PC-9 (cell line): ENCODE measurements at regions not wholly inside any gene's neighbourhood (a gene's known extent, or its start where the extent isn't known, plus 50 kb on each side); places are given as distances from the start of the nearest gene placed in this dataset.

Experiments
- BruUV-seq: library from RNA; stranded (reverse); fragments of 400-500 nt; replicated peaks from 2 replicates; lab custom pipeline; 2021; lab: Mats Ljungman, UMichigan
- CTCF ChIA-PET: fragments of 300-600 bp; sonication (Branson Sonifier 250); formaldehyde crosslinking; loops from one replicate; lab custom pipeline; 2022; ENCODE audit warnings: antibody characterized with exemption; lab: Charles Lee
- POLR2A ChIA-PET: fragments of 300-600 bp; sonication (Branson Sonifier 250); formaldehyde crosslinking; loops from one replicate; lab custom pipeline; 2022; ENCODE audit warnings: antibody characterized with exemption; ENCODE audit not compliant: unreplicated experiment; lab: Charles Lee
- DNase-seq, 2 experiments: peaks; one replicate each; pipeline versions ENCODE4 v3.0.0 to v3.0.0-alpha.2; 2015 to 2022; ENCODE audit warnings: mixed read lengths in 1 of 2
- H2AFZ ChIP-seq: fragments of 200-600 bp; sonication (generic); 2 replicates; pipeline ENCODE4 v1.8.1; 2017; ENCODE audit warnings: antibody characterized with exemption
- H3F3A ChIP-seq: fragments of 200-600 bp; sonication (generic); 2 replicates; pipeline ENCODE4 v1.8.1; 2017; ENCODE audit warnings: antibody characterized with exemption, mild to moderate bottlenecking, low read depth; ENCODE audit not compliant: insufficient read depth
- H3K27ac ChIP-seq: fragments of 200-600 bp; sonication (generic); 2 replicates; pipeline ENCODE4 v1.6.1; 2016; ENCODE audit warnings: mixed run types
- H3K27me3 ChIP-seq: fragments of 200-600 bp; sonication (generic); 2 replicates; pipeline ENCODE4 v1.6.1; 2016; ENCODE audit warnings: low read depth, mixed run types; ENCODE audit not compliant: insufficient read depth
- H3K36me3 ChIP-seq: fragments of 200-600 bp; sonication (generic); 2 replicates; pipeline ENCODE4 v1.6.1; 2016; ENCODE audit warnings: low read depth, mixed run types
- H3K4me1 ChIP-seq: fragments of 200-600 bp; sonication (generic); replicated peaks from 2 replicates; pipeline ENCODE4 v1.6.1; 2016; ENCODE audit warnings: mixed run types; ENCODE audit not compliant: insufficient read depth
- H3K4me2 ChIP-seq: fragments of 200-600 bp; sonication (generic); 2 replicates; pipeline ENCODE4 v1.6.1; 2017; ENCODE audit warnings: mixed run types
- H3K4me3 ChIP-seq: fragments of 200-600 bp; sonication (generic); 2 replicates; pipeline ENCODE4 v1.6.1; 2016; ENCODE audit warnings: mixed run types
- H3K79me2 ChIP-seq: fragments of 200-600 bp; sonication (generic); 2 replicates; pipeline ENCODE4 v1.6.1; 2017; ENCODE audit warnings: low read depth, mixed run types
- H3K9me2 ChIP-seq: fragments of 200-600 bp; sonication (generic); 2 replicates; pipeline ENCODE4 v1.8.1; 2017; ENCODE audit warnings: mild to moderate bottlenecking; ENCODE audit not compliant: insufficient read depth
- H3K9me3 ChIP-seq: fragments of 200-600 bp; sonication (generic); 2 replicates; pipeline ENCODE4 v1.8.1; 2016; ENCODE audit warnings: low read depth; ENCODE audit not compliant: insufficient read depth
- H4K20me1 ChIP-seq: fragments of 200-600 bp; sonication (generic); 2 replicates; pipeline ENCODE4 v1.8.1; 2017; ENCODE audit not compliant: insufficient read depth
- CTCF ChIP-seq: fragments of 200-600 bp; sonication (generic); conservative IDR thresholded peaks from 2 replicates; pipeline ENCODE4 v1.6.1; 2017; ENCODE audit warnings: mixed run types, antibody characterized with exemption, mild to moderate bottlenecking, moderate library complexity
- EZH2 ChIP-seq: fragments of 200-600 bp; sonication (generic); IDR thresholded peaks from 2 replicates; pipeline ENCODE4 v1.8.0; 2017; ENCODE audit warnings: antibody characterized with exemption, low read depth
- intact Hi-C: fragments of 100-400 bp; cut with micrococcal nuclease; formaldehyde crosslinking; loops from one replicate; pipeline ENCODE4 v1.10.0; 2022; ENCODE audit not compliant: unreplicated experiment

GRCh38 chr3:64852738-64853137 lies 164.9 kb upstream of the ADAMTS9 start:
- no TSS peak for BruUV-seq
- intact Hi-C loops = no loop called here

GRCh38 chr3:64848822-64849221 lies 161.0 kb upstream of the ADAMTS9 start:
- H3K27me3 ChIP-seq = no peaks in the 10 kb centered on the region
- no peak for TF ChIP-seq CTCF
- TF ChIP-seq EZH2 = no peak
- no TSS peak for BruUV-seq
- no peak for DNase-seq
- H3K4me3 ChIP-seq = no peak overlapping the region
- H3K9me2 ChIP-seq = no peaks in the 10 kb centered on the region
- H3K36me3 ChIP-seq = no peaks in the 10 kb centered on the region
- no peak overlapping the region for H3K27ac ChIP-seq
- no peak overlapping the region for H3K4me2 ChIP-seq
- no peaks in the 10 kb centered on the region for H3K79me2 ChIP-seq
- intact Hi-C loops = no loop called here
- H3K4me1 ChIP-seq = no peaks in the 10 kb centered on the region
- ChIA-PET POLR2A (no interaction called here), CTCF (no interaction called here)
- no peak overlapping the region for H2AFZ ChIP-seq
- H3F3A ChIP-seq = no peaks in the 10 kb centered on the region
- no peaks in the 10 kb centered on the region for H3K9me3 ChIP-seq
- H4K20me1 ChIP-seq = no peaks in the 10 kb centered on the region

More at GRCh38 chr3:64852738-64853137, 164.9 kb upstream of the ADAMTS9 start:
- no peak for DNase-seq
- Histone ChIP-seq H3K4me3 (no peak overlapping the region), H3K27me3 (no peaks in the 10 kb centered on the region), H3K27ac (no peak overlapping the region), H2AFZ (no peak overlapping the region), H3K9me3 (no peaks in the 10 kb centered on the region), H3K9me2 (no peaks in the 10 kb centered on the region), H3K4me2 (no peak overlapping the region), H4K20me1 (no peaks in the 10 kb centered on the region), H3F3A (no peaks in the 10 kb centered on the region), H3K4me1 (no peaks in the 10 kb centered on the region), H3K36me3 (no peaks in the 10 kb centered on the region), H3K79me2 (no peaks in the 10 kb centered on the region)
- CTCF ChIA-PET = no interaction called here
- POLR2A ChIA-PET = no interaction called here
- TF ChIP-seq EZH2 (no peak), CTCF (no peak)

- Histone ChIP-seq H3K27me3 (no peaks in the 10 kb centered on the region), H3K27ac (no peak overlapping the region), H4K20me1 (no peaks in the 10 kb centered on the region), H3K4me3 (no peak overlapping the region), H3K79me2 (no peaks in the 10 kb centered on the region), H2AFZ (no peak overlapping the region), H3K4me1 (no peaks in the 10 kb centered on the region), H3K9me3 (no peaks in the 10 kb centered on the region), H3F3A (no peaks in the 10 kb centered on the region), H3K36me3 (no peaks in the 10 kb centered on the region), H3K4me2 (no peak overlapping the region), H3K9me2 (no peaks in the 10 kb centered on the region)
- POLR2A ChIA-PET = no interaction called here
- BruUV-seq = no TSS peak
- CTCF ChIA-PET = no interaction called here
- intact Hi-C loops = no loop called here
- TF ChIP-seq EZH2 (no peak), CTCF (no peak)
- no peak for DNase-seq
Observed at GRCh38 chr3:64848127-64848800, 160.5 kb upstream of the ADAMTS9 start.
